ENCODE measurements at regions not wholly inside any gene's neighbourhood (a gene's known extent, or its start where the extent isn't known, plus 50 kb on each side); places are given as distances from the start of the nearest gene placed in this dataset.

- TF ChIP-seq POLR2AphosphoS5 (IDR thresholded peaks at IDR 0.05; ENCODE audit: low read length) (no peak), IKZF2 (IDR thresholded peaks at IDR 0.05) (no peak)
Measured at GRCh38 chr4:181278941-181279340, 964.3 kb upstream of the TENM3 start (continued).

DNA sequence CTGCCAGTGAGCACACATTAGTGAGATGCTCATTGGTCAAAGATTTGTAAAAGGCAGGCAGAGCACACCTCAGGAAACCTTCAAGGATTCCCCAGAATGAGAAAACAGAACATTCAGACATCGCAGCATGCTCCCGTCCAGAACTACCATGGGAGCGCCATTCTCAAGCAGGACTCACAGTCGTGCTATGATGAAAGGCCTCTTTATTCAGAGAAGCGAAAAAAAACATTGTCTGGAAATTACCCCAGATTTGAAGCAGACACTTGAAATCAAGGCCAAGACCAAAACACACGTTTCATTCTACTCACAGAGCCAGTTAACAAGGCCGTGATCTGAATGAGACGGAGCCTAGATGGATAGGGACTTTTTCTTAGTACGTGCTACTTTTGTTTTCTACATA, 961.8 kb upstream of the TENM3 start:
- Histone ChIP-seq H3K4me2 (ENCODE audit: control insufficient read depth, insufficient read depth) (no peak overlapping the region), H3K79me2 (ENCODE audit: control insufficient read depth, insufficient read depth, low read length) (no peaks in the 10 kb centered on the region), H4K20me1 (ENCODE audit: control insufficient read depth, insufficient read depth) (no peaks in the 10 kb centered on the region), H3K27me3 (replicated peaks in 1 of 2; ENCODE audit: control insufficient read depth in 2 of 2, insufficient read depth in 2 of 2, low read length in 1 of 2) (no peaks in the 10 kb centered on the region), H3K4me1 (ENCODE audit: control insufficient read depth, insufficient read depth, low read length) (no peaks in the 10 kb centered on the region), H3K9me3 (replicated peaks; ENCODE audit: control insufficient read depth, insufficient read depth, low read length) (no peaks in the 10 kb centered on the region), H3K9ac (ENCODE audit: control insufficient read depth, insufficient read depth, low read length) (no peak overlapping the region), H3K4me3 (no peak overlapping the region), H3K27ac (ENCODE audit: control insufficient read depth, insufficient read depth) (no peak overlapping the region), H2AFZ (ENCODE audit: control insufficient read depth, low read depth, low read length) (no peak overlapping the region), H3K36me3 (ENCODE audit: control insufficient read depth in 2 of 2, insufficient read depth in 2 of 2, low read length in 1 of 2) (no peaks in the 10 kb centered on the region)
- WGBS (ENCODE audit: insufficient coverage, insufficient replicate concordance, low lambda C conversion rate, missing lambda C conversion rate): 63% methylated on average over 9 of the region's 9 CpGs
- DNase-seq (ENCODE audit: low read depth, low spot score): no peak
- in situ Hi-C loops (cut with MboI) (no loop called here), intact Hi-C loops (cut with micrococcal nuclease; ENCODE audit: unreplicated experiment) (no loop called here)
- ChIA-PET RAD21 (ENCODE audit: unreplicated experiment) (no interaction called here), SMC1A (ENCODE audit: uncharacterized antibody, unreplicated experiment) (no interaction called here), CTCF (no interaction called here), POLR2A (no interaction called here)
- no peak for FAIRE-seq
- no peak for ATAC-seq
- TF ChIP-seq CHD2 (IDR thresholded peaks at IDR 0.05; ENCODE audit: borderline replicate concordance, low read depth, low read length): no peak
- TF ChIP-seq LARP7 (IDR thresholded peaks at IDR 0.05): no peak
- TF ChIP-seq EP300 (IDR thresholded peaks at IDR 0.05; ENCODE audit: borderline replicate concordance in 1 of 2, control insufficient read depth in 1 of 2, low read depth in 2 of 2, low read length in 2 of 2): no peak
- no peak for TF ChIP-seq IRF5 (IDR thresholded peaks at IDR 0.05; ENCODE audit: borderline replicate concordance)
- TF ChIP-seq TCF12 (IDR thresholded peaks at IDR 0.05; ENCODE audit: low read depth, low read length): no peak
- TF ChIP-seq HDAC2 (IDR thresholded peaks at IDR 0.05): no peak
- no peak for TF ChIP-seq RFX5 (IDR thresholded peaks at IDR 0.05; ENCODE audit: low read depth, low read length)
- no peak for TF ChIP-seq CBX5 (IDR thresholded peaks at IDR 0.05; ENCODE audit: low read depth)
- BruUV-seq (replicated peaks): no TSS peak

All from GM12878 (cell line).